Right lobe of liver (tissue), 6 donors: ENCODE measurements at regions not wholly inside any gene's neighbourhood (a gene's known extent, or its start where the extent isn't known, plus 50 kb on each side); places are given as distances from the start of the nearest gene placed in this dataset.
"Not testable (repeated sequence)": the region's sequence is repeated elsewhere in the genome, so short reads cannot be mapped to it uniquely, and the experiment has no call there.

ENCODE experiments used
- ATAC-seq, 4 donors: fragments of 200-7000 bp; cut with Tn5 transposase; one replicate each; pipeline ENCODE4 v1.9.1; 2020; ENCODE audit warnings: mild to moderate bottlenecking in 4 of 4, moderate library complexity in 4 of 4
- DNase-seq, 3 donors: peaks; one replicate each; pipeline ENCODE4 v3.0.0-alpha.2; 2020
- H3K27ac ChIP-seq, 3 donors: fragments of 200-600 bp; one replicate each; pipeline ENCODE4 v1.8.0; 2022
- H3K27me3 ChIP-seq, 2 donors: fragments of 200-600 bp; one replicate each; pipeline ENCODE4 v1.8.0; 2022
- H3K36me3 ChIP-seq, 4 donors: fragments of 200-600 bp; sonication (generic) in 1 of 4; one replicate each; pipeline versions ENCODE4 v1.5.1 to v1.8.0; 2017 to 2022; ENCODE audit warnings: control low read depth in 1 of 4
- H3K4me1 ChIP-seq, 4 donors: fragments of 200-600 bp; sonication (generic) in 1 of 4; one replicate each; pipeline versions ENCODE4 v1.5.1 to v1.8.0; 2017 to 2022; ENCODE audit warnings: control low read depth in 1 of 4
- H3K4me3 ChIP-seq, 3 donors: fragments of 200-600 bp; one replicate each; pipeline ENCODE4 v1.8.0; 2022
- H3K9me3 ChIP-seq, 4 donors: fragments of 200-600 bp; sonication (generic) in 1 of 4; one replicate each; pipeline versions ENCODE4 v1.5.1 to v1.8.0; 2017 to 2022; ENCODE audit warnings: control low read depth in 1 of 4
- CTCF ChIP-seq, 4 donors: fragments of 200-600 bp in 3 of 4; fragments of 450-650 bp in 1 of 4; IDR thresholded peaks; one replicate each; pipeline versions ENCODE4 v1.5.1 to v1.8.0; 2016 to 2022; ENCODE audit warnings: antibody characterized with exemption in 4 of 4, mild to moderate bottlenecking in 2 of 4
- POLR2A ChIP-seq: fragments of 450-650 bp; IDR thresholded peaks from one replicate; pipeline ENCODE4 v1.6.1; 2017; ENCODE audit warnings: antibody characterized with exemption, mild to moderate bottlenecking
- WGBS: methylation state at CpG from one replicate; pipeline ENCODE4 v1.1.6; 2018; ENCODE audit warnings: low coverage, low lambda C conversion rate; ENCODE audit not compliant: insufficient coverage; ENCODE audit errors: missing lambda C conversion rate; 5-methylcytosine and 5-hydroxymethylcytosine counted together
- intact Hi-C, 2 donors: fragments of 100-400 bp; cut with DNase I; formaldehyde crosslinking; loops; one replicate each; pipeline versions ENCODE4 v1.11.2 to v1.14.1; 2022
- donor health status: DM: no; HTN: yes; CAD: no.
- donor health status: DM: no; HTN: no; CAD: no.
- donor health status: DM: no; HTN: no; CAD: no.
- donor health status: DM: no; HTN: yes; CAD: no.
- donor health status: DM: no; HTN: yes; CAD: no.

GRCh38 chr2:146376511-146377064 is 1468.2 kb upstream of the ACVR2A start:
- no peak for DNase-seq
- TF ChIP-seq POLR2A (no peak), CTCF (IDR thresholded peaks at IDR 0.05) (no peak)
- ATAC-seq = no peak
- Histone ChIP-seq H3K4me1 (no peaks in the 10 kb centered on the region), H3K27ac (no peak overlapping the region), H3K36me3 (no peaks in the 10 kb centered on the region), H3K27me3 (no peaks in the 10 kb centered on the region), H3K9me3 (no peaks in the 10 kb centered on the region), H3K4me3 (no peak overlapping the region)
- intact Hi-C loops = no loop called here
- WGBS = 59% methylated on average over 4 of the region's 4 CpGs

GRCh38 chr2:146374505-146374904 is 1470.3 kb upstream of the ACVR2A start:
- 28% methylated on average over 1 of the region's 1 CpG for WGBS
- no peak for TF ChIP-seq CTCF (IDR thresholded peaks at IDR 0.05)
- no peak for TF ChIP-seq POLR2A

GRCh38 chr2:146371364-146371763 is 1473.5 kb upstream of the ACVR2A start:
- WGBS = 67% methylated on average over 1 of the region's 1 CpG
- H3K27me3 ChIP-seq, H3K4me1 ChIP-seq, H3K9me3 ChIP-seq, H3K4me3 ChIP-seq, intact Hi-C loops, H3K27ac ChIP-seq, DNase-seq, H3K36me3 ChIP-seq, ATAC-seq: not testable (repeated sequence)

More at GRCh38 chr2:146374505-146374904, 1470.3 kb upstream of the ACVR2A start:
- Histone ChIP-seq H3K9me3 (no peaks in the 10 kb centered on the region), H3K36me3 (no peaks in the 10 kb centered on the region), H3K4me1 (no peaks in the 10 kb centered on the region), H3K27ac (no peak overlapping the region), H3K4me3 (no peak overlapping the region), H3K27me3 (no peaks in the 10 kb centered on the region)
- intact Hi-C loops = no loop called here
- ATAC-seq = no peak
- no peak for DNase-seq

- DNase-seq (no peak), ATAC-seq (no peak)
- intact Hi-C loops = no loop called here
- Histone ChIP-seq H3K27me3 (no peaks in the 10 kb centered on the region), H3K27ac (no peak overlapping the region), H3K4me3 (no peak overlapping the region), H3K9me3 (no peaks in the 10 kb centered on the region), H3K4me1 (no peaks in the 10 kb centered on the region), H3K36me3 (no peaks in the 10 kb centered on the region)
- no peak for TF ChIP-seq POLR2A
- no peak for TF ChIP-seq CTCF (IDR thresholded peaks at IDR 0.05)
These were observed 1474.0 kb upstream of the ACVR2A start for GRCh38 chr2:146370826-146371225.

GRCh38 chr2:146366276-146366675 is 1478.6 kb upstream of the ACVR2A start:
- intact Hi-C loops = no loop called here
- TF ChIP-seq POLR2A (no peak), CTCF (IDR thresholded peaks at IDR 0.05) (no peak)
- no peaks in the 10 kb centered on the region for H3K4me1 ChIP-seq
- H3K9me3 ChIP-seq = no peaks in the 10 kb centered on the region
- no peak for DNase-seq
- no peak for ATAC-seq
- H3K4me3 ChIP-seq = no peak overlapping the region
- no peak overlapping the region for H3K27ac ChIP-seq
- no peaks in the 10 kb centered on the region for H3K36me3 ChIP-seq
- H3K27me3 ChIP-seq = no peaks in the 10 kb centered on the region
